Tibial artery (tissue), 4 donors: ENCODE measurements at regions not wholly inside any gene's neighbourhood (a gene's known extent, or its start where the extent isn't known, plus 50 kb on each side); places are given as distances from the start of the nearest gene placed in this dataset.

Source experiments
- DNase-seq, 2 donors: peaks; one replicate each; pipeline ENCODE4 v3.0.0-alpha.2; 2019
- H3K27ac ChIP-seq, 2 donors: fragments of 200-600 bp; sonication (generic) in 1 of 2; 1 replicate in 1 of 2; 2 replicates in 1 of 2; pipeline ENCODE4 v1.5.1; 2018 to 2019; ENCODE audit warnings: mild to moderate bottlenecking in 1 of 2
- H3K27me3 ChIP-seq, 2 donors: fragments of 200-600 bp; sonication (generic) in 1 of 2; one replicate each; pipeline versions ENCODE4 v1.5.1 to v1.6.0; 2016 to 2019
- H3K36me3 ChIP-seq, 3 donors: fragments of 200-600 bp; sonication (generic) in 2 of 3; one replicate each; pipeline ENCODE4 v1.5.1; 2016 to 2019; ENCODE audit warnings: mild to moderate bottlenecking in 2 of 3
- H3K4me1 ChIP-seq, 4 donors: fragments of 200-600 bp; sonication (generic) in 2 of 4; 1 replicate in 3 of 4; 2 replicates in 1 of 4; pipeline ENCODE4 v1.5.1; 2016 to 2019
- H3K4me3 ChIP-seq, 2 donors: fragments of 200-600 bp; sonication (generic) in 1 of 2; 1 replicate in 1 of 2; 2 replicates in 1 of 2; pipeline ENCODE4 v1.5.1; 2018 to 2019; ENCODE audit warnings: mild to moderate bottlenecking in 2 of 2
- H3K9me3 ChIP-seq, 3 donors: fragments of 200-600 bp; sonication (generic) in 1 of 3; one replicate each; pipeline ENCODE4 v1.5.1; 2016 to 2019
- intact Hi-C: fragments of 100-400 bp; cut with DNase I; formaldehyde crosslinking; loops from one replicate; pipeline ENCODE4 v1.15.0; 2023; ENCODE audit warnings: low total_unique reads
- TF ChIP-seq, protein P1 (sequence below), 2 experiments: fragments of 200-600 bp in 1 of 2; fragments of 450-650 bp in 1 of 2; IDR thresholded peaks; one replicate each; pipeline ENCODE4 v1.5.1; 2017 to 2019; ENCODE audit warnings: antibody characterized with exemption in 2 of 2, mild to moderate bottlenecking in 1 of 2, moderate library complexity in 1 of 2

DNA sequence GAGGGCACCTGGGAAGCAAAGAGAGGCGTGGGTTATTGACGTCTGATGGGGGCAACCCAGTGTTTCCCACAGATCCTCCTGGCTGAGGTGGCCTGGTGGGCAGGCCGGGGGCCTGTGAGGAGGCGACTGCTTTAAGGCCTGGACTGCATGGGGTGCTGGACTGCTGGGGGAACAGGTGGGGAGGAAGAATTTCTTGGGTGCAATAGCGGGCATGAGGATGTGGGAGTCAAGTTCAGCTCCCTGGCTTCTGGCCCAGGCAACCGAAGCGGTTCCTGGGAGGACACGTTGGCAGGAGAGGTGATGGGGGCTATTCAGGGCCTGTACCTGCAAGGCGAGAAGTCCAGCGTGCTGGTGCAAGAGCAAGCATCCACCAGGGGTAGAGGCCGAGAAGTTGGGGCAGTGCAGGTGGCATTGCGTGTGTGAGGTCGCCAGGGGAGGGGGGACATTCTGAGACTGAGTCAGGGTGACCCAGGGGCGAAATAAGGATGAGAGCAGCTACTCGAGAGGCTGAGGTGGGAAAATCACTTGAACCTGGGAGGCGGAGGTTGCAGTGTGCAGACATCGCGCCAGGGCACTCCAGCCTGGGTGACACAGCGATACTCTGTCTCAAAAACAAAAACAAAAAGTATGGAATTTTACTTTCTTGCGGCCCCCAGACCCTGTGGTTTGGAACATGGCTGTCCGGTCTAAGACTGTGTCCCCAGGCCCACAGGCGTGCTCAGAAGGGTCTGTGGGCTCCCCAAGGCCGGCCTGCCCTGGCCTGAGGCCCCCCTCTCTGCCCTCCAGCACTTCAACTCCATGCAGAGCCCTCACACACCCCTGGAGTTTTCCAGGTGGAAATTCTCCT is 53.6 kb upstream of the ELN start:
- DNase-seq = peak; percentile 9 to 62
- H3K9me3 ChIP-seq = no peaks in the 10 kb centered on the region
- intact Hi-C loops = loop anchor here (10.0 kb wide), 1 partner anchor 60 kb away; no protein-coding TSS in a partner anchor
- H3K27me3 ChIP-seq = no peaks in the 10 kb centered on the region
- no peak overlapping the region for H3K4me3 ChIP-seq
- TF ChIP-seq, protein P1, sequence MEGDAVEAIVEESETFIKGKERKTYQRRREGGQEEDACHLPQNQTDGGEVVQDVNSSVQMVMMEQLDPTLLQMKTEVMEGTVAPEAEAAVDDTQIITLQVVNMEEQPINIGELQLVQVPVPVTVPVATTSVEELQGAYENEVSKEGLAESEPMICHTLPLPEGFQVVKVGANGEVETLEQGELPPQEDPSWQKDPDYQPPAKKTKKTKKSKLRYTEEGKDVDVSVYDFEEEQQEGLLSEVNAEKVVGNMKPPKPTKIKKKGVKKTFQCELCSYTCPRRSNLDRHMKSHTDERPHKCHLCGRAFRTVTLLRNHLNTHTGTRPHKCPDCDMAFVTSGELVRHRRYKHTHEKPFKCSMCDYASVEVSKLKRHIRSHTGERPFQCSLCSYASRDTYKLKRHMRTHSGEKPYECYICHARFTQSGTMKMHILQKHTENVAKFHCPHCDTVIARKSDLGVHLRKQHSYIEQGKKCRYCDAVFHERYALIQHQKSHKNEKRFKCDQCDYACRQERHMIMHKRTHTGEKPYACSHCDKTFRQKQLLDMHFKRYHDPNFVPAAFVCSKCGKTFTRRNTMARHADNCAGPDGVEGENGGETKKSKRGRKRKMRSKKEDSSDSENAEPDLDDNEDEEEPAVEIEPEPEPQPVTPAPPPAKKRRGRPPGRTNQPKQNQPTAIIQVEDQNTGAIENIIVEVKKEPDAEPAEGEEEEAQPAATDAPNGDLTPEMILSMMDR (IDR thresholded peaks at IDR 0.05) = no peak
- peaks cover 4 to 74% (median 33%) of the 10 kb centered on the region in 4 donors for H3K4me1 ChIP-seq
- peak overlapping the region in 1 of 2 donors; percentile 33 for H3K27ac ChIP-seq
- no peaks in the 10 kb centered on the region for H3K36me3 ChIP-seq

- peak; percentile 11 to 62 for DNase-seq
- Histone ChIP-seq H3K9me3 (no peaks in the 10 kb centered on the region), H3K27me3 (no peaks in the 10 kb centered on the region), H3K27ac (peak overlapping the region in 1 of 2 donors; percentile 33), H3K4me1 (peaks cover 4 to 75% (median 34%) of the 10 kb centered on the region in 4 donors), H3K36me3 (no peaks in the 10 kb centered on the region), H3K4me3 (no peak overlapping the region)
- TF ChIP-seq, protein P1 (IDR thresholded peaks at IDR 0.05) = no peak
- intact Hi-C loops = loop anchor here (10.0 kb wide), 1 partner anchor 60 kb away; no protein-coding TSS in a partner anchor
These were observed 52.7 kb upstream of the ELN start for GRCh38 chr7:73974948-73975926.

DNA sequence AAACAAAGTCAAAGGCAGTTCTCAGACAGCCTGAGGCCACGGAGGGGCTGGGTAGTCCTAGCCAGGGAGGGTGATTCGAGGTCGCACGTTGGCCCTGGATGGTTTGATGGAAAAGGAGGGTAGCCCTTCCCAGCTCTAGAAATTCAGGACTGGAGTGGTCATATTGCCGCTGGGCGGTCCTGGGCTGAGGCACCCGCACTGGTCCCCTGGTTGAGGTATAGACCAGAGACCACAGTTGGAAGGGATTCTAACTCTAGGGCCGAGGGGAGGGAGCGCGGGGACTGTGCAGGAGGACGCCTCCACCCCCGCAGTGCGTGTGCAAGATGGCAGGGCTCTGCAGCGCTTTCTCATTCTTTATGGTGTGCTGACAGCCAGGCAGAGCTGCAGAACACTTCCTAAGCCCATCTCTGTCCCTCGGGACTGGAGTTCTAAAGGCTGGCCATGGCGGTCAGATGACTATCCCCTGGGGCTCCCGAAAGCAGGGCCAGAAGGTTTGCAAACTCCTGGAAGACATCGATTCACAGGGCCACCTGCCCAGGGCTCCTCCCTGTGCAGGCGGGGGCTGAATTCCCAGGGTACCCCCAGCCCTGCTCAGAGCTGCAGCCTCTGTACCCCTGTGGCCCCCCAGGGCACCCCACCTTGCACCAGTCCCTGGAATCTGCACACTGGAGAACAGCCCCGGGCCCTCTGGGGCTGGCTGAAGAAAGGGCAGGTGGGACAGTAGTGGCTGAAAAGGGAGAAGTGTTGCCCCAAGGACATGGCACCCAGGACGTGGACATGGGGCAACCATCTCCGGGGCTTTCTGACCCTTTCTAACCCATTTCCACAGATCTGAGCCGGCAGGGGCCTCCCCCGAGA is 51.0 kb upstream of the ELN start:
- Histone ChIP-seq H3K4me1 (peaks cover 4 to 63% (median 34%) of the 10 kb centered on the region in 4 donors), H3K9me3 (no peaks in the 10 kb centered on the region), H3K27ac (peak overlapping the region in 1 of 2 donors; percentile 6), H3K27me3 (no peaks in the 10 kb centered on the region), H3K36me3 (no peaks in the 10 kb centered on the region), H3K4me3 (no peak overlapping the region)
- DNase-seq = peak; percentile 24 to 77
- TF ChIP-seq, protein P1 (IDR thresholded peaks at IDR 0.05) = no peak
- intact Hi-C loops = loop anchor here (10.0 kb wide), 1 partner anchor 62 kb away; no protein-coding TSS in a partner anchor

DNA sequence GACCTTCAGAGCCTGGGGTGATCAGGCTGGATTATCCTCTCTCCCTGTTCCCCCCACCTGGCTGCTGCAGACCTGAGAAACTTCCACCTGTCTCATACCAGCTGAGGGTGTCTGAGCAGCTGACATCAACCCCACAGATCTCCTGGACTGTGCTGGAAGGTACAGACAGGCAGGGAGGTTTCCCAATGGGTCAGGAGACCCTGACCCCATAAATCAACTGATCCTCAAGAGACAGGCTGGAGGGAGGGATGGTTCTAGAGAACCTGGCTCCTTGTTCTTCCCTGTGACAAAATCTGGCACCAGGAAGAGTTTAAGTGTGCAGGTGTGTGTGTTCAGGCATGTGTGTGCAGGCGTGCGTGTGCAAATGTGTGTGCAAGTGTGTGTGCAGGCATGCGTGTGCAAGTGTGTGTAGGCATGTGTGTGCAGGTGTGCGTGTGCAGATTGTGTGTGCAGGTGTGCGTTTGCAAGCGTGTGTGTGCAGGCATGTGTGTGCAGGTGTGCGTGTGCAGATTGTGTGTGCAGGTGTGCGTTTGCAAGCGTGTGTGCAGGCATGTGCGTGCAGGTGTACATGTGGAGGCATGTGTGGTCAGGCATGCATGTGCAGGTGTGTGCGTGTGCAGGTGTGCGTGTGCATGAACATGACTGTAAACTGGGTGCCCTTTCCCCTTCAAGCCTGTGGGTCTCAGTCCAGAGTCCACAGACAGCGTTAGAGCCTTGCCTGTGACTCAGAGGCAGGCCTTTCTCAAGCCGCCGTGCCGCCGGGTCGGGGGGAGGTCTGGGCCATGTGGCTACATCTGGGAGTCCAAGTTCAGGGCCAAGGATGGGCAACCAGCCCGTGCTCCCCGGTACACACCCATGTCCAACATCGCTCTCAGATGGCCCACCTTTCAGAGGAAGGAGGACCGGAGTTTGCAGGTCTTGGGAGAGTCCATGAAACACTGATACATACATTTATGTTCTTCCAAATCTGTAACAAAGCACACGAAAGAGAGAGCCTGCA is 50.1 kb upstream of the ELN start:
- Histone ChIP-seq H3K27ac (peak overlapping the region in 1 of 2 donors; percentile 63), H3K36me3 (no peaks in the 10 kb centered on the region), H3K4me3 (no peak overlapping the region), H3K9me3 (no peaks in the 10 kb centered on the region), H3K4me1 (peaks cover 4 to 59% (median 34%) of the 10 kb centered on the region in 4 donors), H3K27me3 (no peaks in the 10 kb centered on the region)
- TF ChIP-seq, protein P1 (IDR thresholded peaks at IDR 0.05) = no peak
- intact Hi-C loops = loop anchor here (10.0 kb wide), 1 partner anchor 63 kb away; no protein-coding TSS in a partner anchor
- DNase-seq = peak; percentile 34 to 75
